ENCODE measurements at regions not wholly inside any gene's neighbourhood (a gene's known extent, or its start where the extent isn't known, plus 50 kb on each side); places are given as distances from the start of the nearest gene placed in this dataset.
A peak's percentile ranks its signal among the peaks of the same experiment; 100 is the strongest.

- H3K4me3 ChIP-seq (ENCODE audit: extremely low read depth, insufficient read depth, low read length, poor library complexity, severe bottlenecking) = no peak overlapping the region
- H3K36me3 ChIP-seq (ENCODE audit: control insufficient read depth, insufficient read depth, low read length) = no peaks in the 10 kb centered on the region
- H3K9me3 ChIP-seq (ENCODE audit: control insufficient read depth, low read length) = peaks cover 3% of the 10 kb centered on the region
- peak overlapping the region; percentile 16 for H3K27ac ChIP-seq (ENCODE audit: low read depth, low read length, severe bottlenecking)
- peaks cover 10% of the 10 kb centered on the region for H3K4me1 ChIP-seq (ENCODE audit: control insufficient read depth, insufficient read depth, low read length, poor library complexity, severe bottlenecking)
- WGBS, 2 experiments (ENCODE audit: insufficient coverage in 2 of 2) = 74 to 80% methylated on average over 9 to 13 of the region's 22 CpGs
Observed at GRCh38 chr10:124221356-124222317, 128.2 kb upstream of the CHST15 start.

- Histone ChIP-seq H3K4me3 (ENCODE audit: extremely low read depth, insufficient read depth, low read length, poor library complexity, severe bottlenecking) (no peak overlapping the region), H3K4me1 (ENCODE audit: control insufficient read depth, insufficient read depth, low read length, poor library complexity, severe bottlenecking) (peaks cover 10% of the 10 kb centered on the region), H3K27ac (ENCODE audit: low read depth, low read length, severe bottlenecking) (no peak overlapping the region), H3K36me3 (ENCODE audit: control insufficient read depth, insufficient read depth, low read length) (no peaks in the 10 kb centered on the region), H3K9me3 (ENCODE audit: control insufficient read depth, low read length) (no peaks in the 10 kb centered on the region)
- WGBS, 2 experiments (ENCODE audit: insufficient coverage in 2 of 2) = 84 to 90% methylated on average over 12 of the region's 12 CpGs
Observed at GRCh38 chr10:124220971-124221355, 127.6 kb upstream of the CHST15 start.

GRCh38 chr10:124220547-124220946 lies 127.1 kb upstream of the CHST15 start:
- WGBS, 2 experiments (ENCODE audit: insufficient coverage in 2 of 2) = 80 to 87% methylated on average over 4 to 6 of the region's 6 CpGs
- Histone ChIP-seq H3K4me1 (ENCODE audit: control insufficient read depth, insufficient read depth, low read length, poor library complexity, severe bottlenecking) (peaks cover 10% of the 10 kb centered on the region), H3K9me3 (ENCODE audit: control insufficient read depth, low read length) (no peaks in the 10 kb centered on the region), H3K36me3 (ENCODE audit: control insufficient read depth, insufficient read depth, low read length) (no peaks in the 10 kb centered on the region), H3K4me3 (ENCODE audit: extremely low read depth, insufficient read depth, low read length, poor library complexity, severe bottlenecking) (no peak overlapping the region), H3K27ac (ENCODE audit: low read depth, low read length, severe bottlenecking) (no peak overlapping the region)

GRCh38 chr10:124219655-124220054 lies 126.3 kb upstream of the CHST15 start:
- H3K27ac ChIP-seq (ENCODE audit: low read depth, low read length, severe bottlenecking) = no peak overlapping the region
- 66 to 82% methylated on average over 4 to 7 of the region's 7 CpGs for WGBS, 2 experiments (ENCODE audit: insufficient coverage in 2 of 2)
- H3K36me3 ChIP-seq (ENCODE audit: control insufficient read depth, insufficient read depth, low read length) = no peaks in the 10 kb centered on the region

GRCh38 chr10:124219062-124219461 lies 125.7 kb upstream of the CHST15 start:
- Histone ChIP-seq H3K4me3 (ENCODE audit: extremely low read depth, insufficient read depth, low read length, poor library complexity, severe bottlenecking) (no peak overlapping the region), H3K27ac (ENCODE audit: low read depth, low read length, severe bottlenecking) (no peak overlapping the region), H3K4me1 (ENCODE audit: control insufficient read depth, insufficient read depth, low read length, poor library complexity, severe bottlenecking) (peaks cover 10% of the 10 kb centered on the region), H3K36me3 (ENCODE audit: control insufficient read depth, insufficient read depth, low read length) (no peaks in the 10 kb centered on the region), H3K9me3 (ENCODE audit: control insufficient read depth, low read length) (no peaks in the 10 kb centered on the region)
- WGBS, 2 experiments (ENCODE audit: insufficient coverage in 2 of 2) = 83 to 84% methylated on average over 11 of the region's 12 CpGs

More at GRCh38 chr10:124219655-124220054, 126.3 kb upstream of the CHST15 start:
- H3K4me1 ChIP-seq (ENCODE audit: control insufficient read depth, insufficient read depth, low read length, poor library complexity, severe bottlenecking) = peaks cover 10% of the 10 kb centered on the region
- H3K4me3 ChIP-seq (ENCODE audit: extremely low read depth, insufficient read depth, low read length, poor library complexity, severe bottlenecking) = no peak overlapping the region
- H3K9me3 ChIP-seq (ENCODE audit: control insufficient read depth, low read length) = no peaks in the 10 kb centered on the region

- peaks cover 10% of the 10 kb centered on the region for H3K4me1 ChIP-seq (ENCODE audit: control insufficient read depth, insufficient read depth, low read length, poor library complexity, severe bottlenecking)
- no peaks in the 10 kb centered on the region for H3K36me3 ChIP-seq (ENCODE audit: control insufficient read depth, insufficient read depth, low read length)
- no peaks in the 10 kb centered on the region for H3K9me3 ChIP-seq (ENCODE audit: control insufficient read depth, low read length)
- H3K27ac ChIP-seq (ENCODE audit: low read depth, low read length, severe bottlenecking) = no peak overlapping the region
- H3K4me3 ChIP-seq (ENCODE audit: extremely low read depth, insufficient read depth, low read length, poor library complexity, severe bottlenecking) = no peak overlapping the region
- 88 to 95% methylated on average over 12 of the region's 12 CpGs for WGBS, 2 experiments (ENCODE audit: insufficient coverage in 2 of 2)
Observed at GRCh38 chr10:124217906-124218804, 124.8 kb upstream of the CHST15 start.

GRCh38 chr10:124217031-124217430 lies 123.6 kb upstream of the CHST15 start:
- peaks cover 7% of the 10 kb centered on the region for H3K4me1 ChIP-seq (ENCODE audit: control insufficient read depth, insufficient read depth, low read length, poor library complexity, severe bottlenecking)

GRCh38 chr10:124214610-124215375 lies 121.4 kb upstream of the CHST15 start:
- Histone ChIP-seq H3K4me1 (ENCODE audit: control insufficient read depth, insufficient read depth, low read length, poor library complexity, severe bottlenecking) (no peaks in the 10 kb centered on the region), H3K9me3 (ENCODE audit: control insufficient read depth, low read length) (no peaks in the 10 kb centered on the region), H3K27ac (ENCODE audit: low read depth, low read length, severe bottlenecking) (no peak overlapping the region), H3K4me3 (ENCODE audit: extremely low read depth, insufficient read depth, low read length, poor library complexity, severe bottlenecking) (no peak overlapping the region), H3K36me3 (ENCODE audit: control insufficient read depth, insufficient read depth, low read length) (no peaks in the 10 kb centered on the region)
- 89 to 100% methylated on average over 3 to 4 of the region's 9 CpGs for WGBS, 2 experiments (ENCODE audit: insufficient coverage in 2 of 2)

More at GRCh38 chr10:124217031-124217430, 123.6 kb upstream of the CHST15 start:
- Histone ChIP-seq H3K4me3 (ENCODE audit: extremely low read depth, insufficient read depth, low read length, poor library complexity, severe bottlenecking) (no peak overlapping the region), H3K36me3 (ENCODE audit: control insufficient read depth, insufficient read depth, low read length) (no peaks in the 10 kb centered on the region), H3K27ac (ENCODE audit: low read depth, low read length, severe bottlenecking) (no peak overlapping the region), H3K9me3 (ENCODE audit: control insufficient read depth, low read length) (no peaks in the 10 kb centered on the region)
- WGBS, 2 experiments (ENCODE audit: insufficient coverage in 2 of 2) = 88 to 93% methylated on average over 9 of the region's 9 CpGs

- Histone ChIP-seq H3K4me1 (ENCODE audit: control insufficient read depth, insufficient read depth, low read length, poor library complexity, severe bottlenecking) (no peaks in the 10 kb centered on the region), H3K36me3 (ENCODE audit: control insufficient read depth, insufficient read depth, low read length) (no peaks in the 10 kb centered on the region), H3K27ac (ENCODE audit: low read depth, low read length, severe bottlenecking) (no peak overlapping the region), H3K9me3 (ENCODE audit: control insufficient read depth, low read length) (no peaks in the 10 kb centered on the region), H3K4me3 (ENCODE audit: extremely low read depth, insufficient read depth, low read length, poor library complexity, severe bottlenecking) (no peak overlapping the region)
- 92 to 95% methylated on average over 4 to 5 of the region's 9 CpGs for WGBS, 2 experiments (ENCODE audit: insufficient coverage in 2 of 2)
Observed at GRCh38 chr10:124213899-124214510, 120.6 kb upstream of the CHST15 start.

- Histone ChIP-seq H3K4me3 (ENCODE audit: extremely low read depth, insufficient read depth, low read length, poor library complexity, severe bottlenecking) (no peak overlapping the region), H3K27ac (ENCODE audit: low read depth, low read length, severe bottlenecking) (no peak overlapping the region), H3K36me3 (ENCODE audit: control insufficient read depth, insufficient read depth, low read length) (no peaks in the 10 kb centered on the region), H3K9me3 (ENCODE audit: control insufficient read depth, low read length) (no peaks in the 10 kb centered on the region), H3K4me1 (ENCODE audit: control insufficient read depth, insufficient read depth, low read length, poor library complexity, severe bottlenecking) (no peaks in the 10 kb centered on the region)
- WGBS, 2 experiments (ENCODE audit: insufficient coverage in 2 of 2) = 91% methylated on average over 1 of the region's 2 CpGs; no CpG with 5 or more reads in 1 of the 2 experiments
Observed at GRCh38 chr10:124213471-124213870, 120.1 kb upstream of the CHST15 start.

All from mesodermal cell (in vitro differentiated cells).